ENCODE measurements at regions not wholly inside any gene's neighbourhood (a gene's known extent, or its start where the extent isn't known, plus 50 kb on each side); places are given as distances from the start of the nearest gene placed in this dataset.

GRCh38 chr6:10112871-10113549 lies 301.9 kb downstream of the TFAP2A start:
- no peaks in the 10 kb centered on the region for H3K4me1 ChIP-seq (ENCODE audit: control insufficient read depth in 4 of 4, insufficient read depth in 4 of 4, low read length in 3 of 4)
- H3K27me3 ChIP-seq (ENCODE audit: control insufficient read depth in 4 of 4, insufficient read depth in 4 of 4, low read length in 3 of 4) = no peaks in the 10 kb centered on the region
- 20% methylated on average over 28 of the region's 28 CpGs for WGBS
- TF ChIP-seq RAD21 (IDR thresholded peaks at IDR 0.05) (no peak), HNF4A (conservative IDR thresholded peaks at IDR 0.05) (no peak), ATF3 (IDR thresholded peaks at IDR 0.05) (no peak), JUND (IDR thresholded peaks at IDR 0.05) (no peak), RXRA (IDR thresholded peaks at IDR 0.05) (no peak)
- no peaks in the 10 kb centered on the region for H3K36me3 ChIP-seq (ENCODE audit: control insufficient read depth in 4 of 4, insufficient read depth in 3 of 4, low read depth in 1 of 4, low read length in 3 of 4)
- no peak for DNase-seq (ENCODE audit: low spot score)
- no peak overlapping the region for H3K9ac ChIP-seq (ENCODE audit: low read depth in 1 of 2, low read length in 2 of 2)
- H3K4me3 ChIP-seq (ENCODE audit: low read depth in 1 of 3, low read length in 3 of 3) = no peak overlapping the region
- no peak overlapping the region for H3K27ac ChIP-seq (ENCODE audit: low read depth in 1 of 2, low read length in 2 of 2)
- H3K9me3 ChIP-seq (ENCODE audit: control insufficient read depth in 4 of 4, low read length in 3 of 4) = peaks cover 0 to 3% (median 0%) of the 10 kb centered on the region in 4 donors

GRCh38 chr6:10111975-10112374 lies 302.9 kb downstream of the TFAP2A start:
- Histone ChIP-seq H3K27ac (ENCODE audit: low read depth in 1 of 2, low read length in 2 of 2) (no peak overlapping the region), H3K4me3 (ENCODE audit: low read depth in 1 of 3, low read length in 3 of 3) (no peak overlapping the region), H3K9me3 (ENCODE audit: control insufficient read depth in 4 of 4, low read length in 3 of 4) (no peaks in the 10 kb centered on the region), H3K9ac (ENCODE audit: low read depth in 1 of 2, low read length in 2 of 2) (no peak overlapping the region), H3K36me3 (ENCODE audit: control insufficient read depth in 4 of 4, insufficient read depth in 3 of 4, low read depth in 1 of 4, low read length in 3 of 4) (no peaks in the 10 kb centered on the region), H3K27me3 (ENCODE audit: control insufficient read depth in 4 of 4, insufficient read depth in 4 of 4, low read length in 3 of 4) (no peaks in the 10 kb centered on the region), H3K4me1 (ENCODE audit: control insufficient read depth in 4 of 4, insufficient read depth in 4 of 4, low read length in 3 of 4) (no peaks in the 10 kb centered on the region)
- TF ChIP-seq RAD21 (IDR thresholded peaks at IDR 0.05) = no peak
- no peak for TF ChIP-seq TAF1 (conservative IDR thresholded peaks at IDR 0.05)
- TF ChIP-seq FOXA2 (IDR thresholded peaks at IDR 0.05) = no peak
- no peak for TF ChIP-seq MAX (IDR thresholded peaks at IDR 0.05)
- TF ChIP-seq YY1 (IDR thresholded peaks at IDR 0.05) = no peak
- no peak for TF ChIP-seq SP1 (IDR thresholded peaks at IDR 0.05)
- no peak for TF ChIP-seq EGR1 (IDR thresholded peaks at IDR 0.05; ENCODE audit: low read depth in 2 of 2)
- TF ChIP-seq NR2F2 (IDR thresholded peaks at IDR 0.05) = no peak
- no peak for TF ChIP-seq FOXA1 (IDR thresholded peaks at IDR 0.05)
- TF ChIP-seq HNF4A (conservative IDR thresholded peaks at IDR 0.05) = no peak
- TF ChIP-seq GABPA (IDR thresholded peaks at IDR 0.05 in 1 of 2, conservative IDR thresholded peaks at IDR 0.05 in 1 of 2) = no peak
- TF ChIP-seq REST (IDR thresholded peaks at IDR 0.05) = no peak
- TF ChIP-seq CTCF (IDR thresholded peaks at IDR 0.05; ENCODE audit: low read depth, low read length, missing input control) = no peak
- TF ChIP-seq ATF3 (IDR thresholded peaks at IDR 0.05) = no peak
- TF ChIP-seq RXRA (IDR thresholded peaks at IDR 0.05) = no peak
- DNase-seq (ENCODE audit: low spot score) = no peak
- WGBS = 69% methylated on average over 7 of the region's 7 CpGs

Data from liver (tissue), 8 donors.